ENCODE measurements at regions not wholly inside any gene's neighbourhood (a gene's known extent, or its start where the extent isn't known, plus 50 kb on each side); places are given as distances from the start of the nearest gene placed in this dataset.

GRCh38 chr9:71384343-71384742 is 262.9 kb upstream of the TRPM3 start:
- TF ChIP-seq CTCF (IDR thresholded peaks at IDR 0.05) (no peak), POLR2A (IDR thresholded peaks at IDR 0.05) (no peak)
